ENCODE measurements at regions not wholly inside any gene's neighbourhood (a gene's known extent, or its start where the extent isn't known, plus 50 kb on each side); places are given as distances from the start of the nearest gene placed in this dataset.
"Not testable (repeated sequence)": the region's sequence is repeated elsewhere in the genome, so short reads cannot be mapped to it uniquely, and the experiment has no call there.

- H3K27me3 ChIP-seq (replicated peaks; ENCODE audit: insufficient read depth); DNase-seq (ENCODE audit: low spot score); H3K4me3 ChIP-seq; H3K9me3 ChIP-seq; H3K27ac ChIP-seq; intact Hi-C loops (cut with DNase I); H3K4me1 ChIP-seq (replicated peaks); H3K36me3 ChIP-seq: not testable (repeated sequence)
- TF ChIP-seq, protein P1, sequence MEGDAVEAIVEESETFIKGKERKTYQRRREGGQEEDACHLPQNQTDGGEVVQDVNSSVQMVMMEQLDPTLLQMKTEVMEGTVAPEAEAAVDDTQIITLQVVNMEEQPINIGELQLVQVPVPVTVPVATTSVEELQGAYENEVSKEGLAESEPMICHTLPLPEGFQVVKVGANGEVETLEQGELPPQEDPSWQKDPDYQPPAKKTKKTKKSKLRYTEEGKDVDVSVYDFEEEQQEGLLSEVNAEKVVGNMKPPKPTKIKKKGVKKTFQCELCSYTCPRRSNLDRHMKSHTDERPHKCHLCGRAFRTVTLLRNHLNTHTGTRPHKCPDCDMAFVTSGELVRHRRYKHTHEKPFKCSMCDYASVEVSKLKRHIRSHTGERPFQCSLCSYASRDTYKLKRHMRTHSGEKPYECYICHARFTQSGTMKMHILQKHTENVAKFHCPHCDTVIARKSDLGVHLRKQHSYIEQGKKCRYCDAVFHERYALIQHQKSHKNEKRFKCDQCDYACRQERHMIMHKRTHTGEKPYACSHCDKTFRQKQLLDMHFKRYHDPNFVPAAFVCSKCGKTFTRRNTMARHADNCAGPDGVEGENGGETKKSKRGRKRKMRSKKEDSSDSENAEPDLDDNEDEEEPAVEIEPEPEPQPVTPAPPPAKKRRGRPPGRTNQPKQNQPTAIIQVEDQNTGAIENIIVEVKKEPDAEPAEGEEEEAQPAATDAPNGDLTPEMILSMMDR (IDR thresholded peaks at IDR 0.05) = peak in 3 of 4 experiments; percentile 51 to 67 (median 60)
- 47% methylated on average over 12 of the region's 12 CpGs for WGBS
These were observed 249.4 kb upstream of the NOTCH2NLA start for GRCh38 chr1:146478125-146478720.

GRCh38 chr1:146475086-146475485 lies 246.3 kb upstream of the NOTCH2NLA start:
- H3K9me3 ChIP-seq; H3K4me1 ChIP-seq (replicated peaks); DNase-seq (ENCODE audit: low spot score); H3K4me3 ChIP-seq; H3K27ac ChIP-seq; H3K36me3 ChIP-seq; H3K27me3 ChIP-seq (replicated peaks; ENCODE audit: insufficient read depth); intact Hi-C loops (cut with DNase I): not testable (repeated sequence)
- WGBS = 55% methylated on average over 4 of the region's 4 CpGs

- H3K27me3 ChIP-seq (replicated peaks; ENCODE audit: insufficient read depth); H3K27ac ChIP-seq; H3K4me1 ChIP-seq (replicated peaks); H3K9me3 ChIP-seq; H3K4me3 ChIP-seq; H3K36me3 ChIP-seq; DNase-seq (ENCODE audit: low spot score); intact Hi-C loops (cut with DNase I): not testable (repeated sequence)
- 94% methylated on average over 6 of the region's 6 CpGs for WGBS
These were observed 245.4 kb upstream of the NOTCH2NLA start for GRCh38 chr1:146474216-146474615.

- H3K27ac ChIP-seq; intact Hi-C loops (cut with DNase I); H3K27me3 ChIP-seq (replicated peaks; ENCODE audit: insufficient read depth); H3K9me3 ChIP-seq; H3K36me3 ChIP-seq; H3K4me1 ChIP-seq (replicated peaks): not testable (repeated sequence)
- TF ChIP-seq POLR2AphosphoS5 (IDR thresholded peaks at IDR 0.05) = peak; percentile 44
- TF ChIP-seq, protein P1 (IDR thresholded peaks at IDR 0.05) = peak in 1 of 4 experiments; percentile 6
- DNase-seq (ENCODE audit: low spot score) = peak; percentile 48
- 1% methylated on average over 27 of the region's 42 CpGs for WGBS
- peak overlapping the region; percentile 30 to 33 for H3K4me3 ChIP-seq
These were observed 243.5 kb upstream of the NOTCH2NLA start for GRCh38 chr1:146472192-146472861.

DNA sequence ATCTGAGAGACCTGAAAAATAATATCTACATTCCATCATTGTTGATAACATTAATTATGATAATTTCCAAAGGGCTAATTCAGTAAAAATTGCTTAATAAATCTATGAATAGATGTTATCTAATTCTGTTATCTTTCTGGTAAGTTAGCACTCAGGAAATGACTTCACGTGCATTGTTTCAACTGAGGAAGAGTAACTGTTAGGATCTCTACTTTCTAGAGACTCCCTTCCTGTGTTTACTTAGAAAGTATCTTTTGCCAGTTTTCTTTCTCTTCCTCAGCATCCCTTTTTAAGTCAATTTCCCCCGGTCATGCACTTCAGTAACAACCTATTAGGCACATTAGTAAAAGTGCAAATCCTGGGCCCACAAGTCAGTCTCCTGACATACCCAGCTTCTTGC lies 231.1 kb upstream of the NOTCH2NLA start:
- H3K4me3 ChIP-seq; H3K36me3 ChIP-seq; H3K9me3 ChIP-seq; H3K27ac ChIP-seq; H3K27me3 ChIP-seq (replicated peaks; ENCODE audit: insufficient read depth); intact Hi-C loops (cut with DNase I); DNase-seq (ENCODE audit: low spot score); H3K4me1 ChIP-seq (replicated peaks): not testable (repeated sequence)
- WGBS = no CpG with 5 or more reads among the region's 2 CpGs

DNA sequence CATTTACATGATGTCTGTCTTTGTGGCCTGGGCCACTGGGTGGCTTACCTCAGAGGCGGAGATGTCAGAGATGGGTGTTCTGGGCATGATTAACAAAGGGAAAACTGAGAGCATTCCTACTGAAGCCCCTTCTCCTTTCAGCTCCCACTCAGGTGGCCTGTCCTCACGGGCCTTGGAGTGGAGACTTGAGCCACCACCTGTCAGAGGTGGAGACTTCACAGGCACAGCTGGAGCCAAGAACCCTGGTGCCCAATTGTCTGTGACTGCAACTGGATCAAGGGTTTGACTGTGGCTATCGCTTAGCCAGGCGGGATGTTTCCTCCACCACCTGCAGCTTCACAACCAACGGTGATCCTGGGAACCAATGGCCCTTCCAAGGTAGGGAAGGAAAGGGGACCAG lies 230.5 kb upstream of the NOTCH2NLA start:
- H3K27me3 ChIP-seq (replicated peaks; ENCODE audit: insufficient read depth); H3K4me1 ChIP-seq (replicated peaks); H3K36me3 ChIP-seq; H3K9me3 ChIP-seq; DNase-seq (ENCODE audit: low spot score); H3K4me3 ChIP-seq; intact Hi-C loops (cut with DNase I); H3K27ac ChIP-seq: not testable (repeated sequence)
- WGBS = 72% methylated on average over 3 of the region's 5 CpGs

DNA sequence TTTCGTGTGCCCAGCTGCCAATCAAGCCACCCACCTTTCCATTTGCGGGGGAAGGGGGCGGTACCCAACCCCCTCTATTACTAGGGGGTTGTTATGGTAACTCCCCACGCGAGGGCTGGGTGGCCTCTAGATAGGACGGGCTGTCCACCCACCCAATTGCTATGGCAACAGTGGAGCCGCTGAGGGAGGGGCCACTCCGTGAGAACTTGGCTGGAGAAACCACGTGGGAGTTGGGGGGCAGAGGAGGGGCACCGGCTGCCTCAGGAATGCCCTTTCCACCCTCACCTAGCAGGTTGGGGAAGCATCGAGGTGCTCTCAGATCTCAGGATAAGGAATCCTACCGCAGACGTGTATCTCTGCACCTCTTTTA lies 220.0 kb upstream of the NOTCH2NLA start:
- H3K27me3 ChIP-seq (replicated peaks; ENCODE audit: insufficient read depth); H3K9me3 ChIP-seq; H3K27ac ChIP-seq; H3K4me1 ChIP-seq (replicated peaks); intact Hi-C loops (cut with DNase I); DNase-seq (ENCODE audit: low spot score); H3K4me3 ChIP-seq; H3K36me3 ChIP-seq: not testable (repeated sequence)
- 0% methylated on average over 3 of the region's 13 CpGs for WGBS

GRCh38 chr1:146448212-146448876 lies 219.5 kb upstream of the NOTCH2NLA start:
- DNase-seq (ENCODE audit: low spot score) = peak; percentile 47
- intact Hi-C loops (cut with DNase I); H3K27ac ChIP-seq; H3K36me3 ChIP-seq; H3K27me3 ChIP-seq (replicated peaks; ENCODE audit: insufficient read depth); H3K4me3 ChIP-seq; H3K9me3 ChIP-seq; H3K4me1 ChIP-seq (replicated peaks): not testable (repeated sequence)
- 12% methylated on average over 4 of the region's 4 CpGs for WGBS

DNA sequence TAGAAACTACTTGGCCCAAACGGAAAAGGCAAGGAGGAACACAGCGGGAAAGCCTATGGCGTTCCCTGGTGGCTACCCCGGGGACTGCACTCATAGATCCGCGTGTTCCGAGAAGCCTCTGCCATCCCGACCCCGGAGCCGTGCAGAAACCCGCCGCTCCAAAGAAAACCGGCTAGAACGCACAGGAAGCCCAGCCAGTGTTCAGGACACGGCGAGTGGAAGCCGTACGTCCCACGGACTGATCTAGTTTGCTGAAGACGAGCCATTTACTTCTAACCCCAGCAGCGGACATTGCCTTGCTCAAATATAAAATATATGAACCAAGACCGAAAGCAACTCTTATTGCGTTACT lies 215.0 kb upstream of the NOTCH2NLA start:
- 0% methylated on average over 9 of the region's 23 CpGs for WGBS
- DNase-seq (ENCODE audit: low spot score); H3K36me3 ChIP-seq; H3K27me3 ChIP-seq (replicated peaks; ENCODE audit: insufficient read depth); H3K9me3 ChIP-seq; H3K27ac ChIP-seq; H3K4me1 ChIP-seq (replicated peaks); intact Hi-C loops (cut with DNase I): not testable (repeated sequence)
- peak overlapping the region; percentile 21 for H3K4me3 ChIP-seq

DNA sequence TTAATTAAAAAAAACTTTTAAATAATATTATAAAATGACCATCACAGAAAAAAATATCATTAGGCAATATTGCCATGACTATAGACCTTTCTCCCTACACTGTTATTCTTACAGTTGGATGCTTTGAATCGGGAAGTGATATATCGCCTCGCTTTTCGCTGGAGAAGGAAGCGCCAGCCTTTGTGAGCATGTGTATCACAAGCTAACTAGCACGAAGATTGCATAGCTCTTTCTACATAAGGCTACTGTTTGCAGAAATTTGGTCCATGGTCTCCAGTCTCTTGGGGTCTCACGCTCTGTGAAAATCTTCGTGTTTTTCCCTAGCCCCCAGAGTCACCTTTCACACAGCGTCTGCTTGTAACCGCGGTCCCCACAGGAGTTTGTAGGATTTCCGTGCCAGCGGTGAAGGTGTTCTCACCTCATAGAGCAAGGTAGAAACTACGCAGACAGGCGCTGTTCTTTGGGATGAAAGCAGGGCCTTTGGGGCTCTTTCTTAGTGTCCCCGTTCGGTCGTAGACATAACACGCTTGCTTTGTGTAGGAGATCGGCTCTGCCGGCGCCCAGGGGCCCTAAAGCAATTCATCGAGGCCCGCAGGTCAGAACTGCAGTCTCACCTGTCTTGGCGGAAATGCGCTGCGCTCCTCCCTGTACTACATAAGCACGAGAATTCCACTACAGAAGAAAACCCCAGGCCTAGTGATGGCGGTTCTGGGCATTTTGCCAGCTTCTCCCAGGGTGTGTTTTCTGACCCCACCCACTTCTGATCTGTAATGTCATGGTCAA lies 214.5 kb upstream of the NOTCH2NLA start:
- H3K4me1 ChIP-seq (replicated peaks); H3K27ac ChIP-seq; H3K36me3 ChIP-seq; H3K4me3 ChIP-seq; intact Hi-C loops (cut with DNase I); H3K27me3 ChIP-seq (replicated peaks; ENCODE audit: insufficient read depth); DNase-seq (ENCODE audit: low spot score); H3K9me3 ChIP-seq: not testable (repeated sequence)
- WGBS = 80% methylated on average over 14 of the region's 29 CpGs
